ENCODE measurements at regions not wholly inside any gene's neighbourhood (a gene's known extent, or its start where the extent isn't known, plus 50 kb on each side); places are given as distances from the start of the nearest gene placed in this dataset.

- TF ChIP-seq SIN3A (IDR thresholded peaks at IDR 0.05; ENCODE audit: borderline replicate concordance, insufficient read depth, low read length), result no peak
Observed at GRCh38 chr1:209309198-209309597, 274.3 kb upstream of the CAMK1G start.

- TF ChIP-seq FOXP2 (optimal IDR thresholded peaks at IDR 0.05; ENCODE audit: borderline replicate concordance, extremely low read depth, extremely low read length, insufficient read depth), result no peak
- TF ChIP-seq TAF1 (IDR thresholded peaks at IDR 0.05; ENCODE audit: borderline replicate concordance, insufficient read depth, low read length), result no peak
- no peak for TF ChIP-seq REST (IDR thresholded peaks at IDR 0.05; ENCODE audit: insufficient read depth in 1 of 2, low read depth in 2 of 2, low read length in 2 of 2)
- TF ChIP-seq POLR2AphosphoS5 (IDR thresholded peaks at IDR 0.05; ENCODE audit: low read depth, low read length), result no peak
- no peak for TF ChIP-seq SIN3A (IDR thresholded peaks at IDR 0.05; ENCODE audit: borderline replicate concordance, insufficient read depth, low read length)
Observed at GRCh38 chr1:209311770-209312169, 271.7 kb upstream of the CAMK1G start.

- no peak for TF ChIP-seq TAF1 (IDR thresholded peaks at IDR 0.05; ENCODE audit: borderline replicate concordance, insufficient read depth, low read length)
- TF ChIP-seq FOXP2 (optimal IDR thresholded peaks at IDR 0.05; ENCODE audit: borderline replicate concordance, extremely low read depth, extremely low read length, insufficient read depth), result no peak
- TF ChIP-seq SIN3A (IDR thresholded peaks at IDR 0.05; ENCODE audit: borderline replicate concordance, insufficient read depth, low read length), result no peak
- no peak for TF ChIP-seq REST (IDR thresholded peaks at IDR 0.05; ENCODE audit: insufficient read depth in 1 of 2, low read depth in 2 of 2, low read length in 2 of 2)
- TF ChIP-seq POLR2AphosphoS5 (IDR thresholded peaks at IDR 0.05; ENCODE audit: low read depth, low read length), result no peak
Observed at GRCh38 chr1:209316929-209317328, 266.6 kb upstream of the CAMK1G start.

- no peak for TF ChIP-seq SIN3A (IDR thresholded peaks at IDR 0.05; ENCODE audit: borderline replicate concordance, insufficient read depth, low read length)
- no peak for TF ChIP-seq REST (IDR thresholded peaks at IDR 0.05; ENCODE audit: insufficient read depth in 1 of 2, low read depth in 2 of 2, low read length in 2 of 2)
- no peak for TF ChIP-seq TAF1 (IDR thresholded peaks at IDR 0.05; ENCODE audit: borderline replicate concordance, insufficient read depth, low read length)
- no peak for TF ChIP-seq POLR2AphosphoS5 (IDR thresholded peaks at IDR 0.05; ENCODE audit: low read depth, low read length)
- TF ChIP-seq FOXP2 (optimal IDR thresholded peaks at IDR 0.05; ENCODE audit: borderline replicate concordance, extremely low read depth, extremely low read length, insufficient read depth), result no peak
Observed at GRCh38 chr1:209318181-209319056, 265.1 kb upstream of the CAMK1G start.

- TF ChIP-seq SIN3A (IDR thresholded peaks at IDR 0.05; ENCODE audit: borderline replicate concordance, insufficient read depth, low read length) (no peak), FOXP2 (optimal IDR thresholded peaks at IDR 0.05; ENCODE audit: borderline replicate concordance, extremely low read depth, extremely low read length, insufficient read depth) (no peak), POLR2AphosphoS5 (IDR thresholded peaks at IDR 0.05; ENCODE audit: low read depth, low read length) (no peak), TAF1 (IDR thresholded peaks at IDR 0.05; ENCODE audit: borderline replicate concordance, insufficient read depth, low read length) (no peak), REST (IDR thresholded peaks at IDR 0.05; ENCODE audit: insufficient read depth in 1 of 2, low read depth in 2 of 2, low read length in 2 of 2) (no peak)
Observed at GRCh38 chr1:209319057-209319432, 264.5 kb upstream of the CAMK1G start.

Measured in PFSK-1 (cell line).